Prostate gland (tissue), 2 donors: ENCODE measurements at regions not wholly inside any gene's neighbourhood (a gene's known extent, or its start where the extent isn't known, plus 50 kb on each side); places are given as distances from the start of the nearest gene placed in this dataset.

Experiments
- DNase-seq: peaks from one replicate; pipeline ENCODE4 v3.0.0-alpha.2; 2019; ENCODE audit warnings: low spot score
- H3K27ac ChIP-seq, 2 donors: fragments of 200-600 bp; sonication (generic); 2 replicates each; pipeline ENCODE4 v1.5.1; 2017 to 2019
- H3K27me3 ChIP-seq: fragments of 200-600 bp; sonication (generic); replicated peaks from 2 replicates; pipeline ENCODE4 v1.5.1; 2019; ENCODE audit not compliant: insufficient read depth
- H3K36me3 ChIP-seq, 2 donors: fragments of 200-600 bp; sonication (generic); 1 replicate in 1 of 2; 2 replicates in 1 of 2; pipeline versions ENCODE4 v1.5.1 to v1.8.1; 2017 to 2019
- H3K4me1 ChIP-seq: fragments of 200-600 bp; sonication (generic); replicated peaks from 2 replicates; pipeline ENCODE4 v1.5.1; 2019
- H3K4me3 ChIP-seq, 2 donors: fragments of 200-600 bp; sonication (generic); 2 replicates each; pipeline ENCODE4 v1.5.1; 2017 to 2019
- H3K9me3 ChIP-seq: fragments of 200-600 bp; sonication (generic); 2 replicates; pipeline ENCODE4 v1.5.1; 2017
- CTCF ChIP-seq, 4 experiments: fragments of 200-600 bp in 2 of 4; fragments of 450-650 bp in 2 of 4; sonication (generic) in 2 of 4; IDR thresholded peaks; 1 replicate in 3 of 4; 2 replicates in 1 of 4; pipeline ENCODE4 v1.5.1; 2016 to 2019; ENCODE audit warnings: antibody characterized with exemption in 4 of 4, mild to moderate bottlenecking in 2 of 4, moderate library complexity in 2 of 4
- POLR2A ChIP-seq: fragments of 450-650 bp; IDR thresholded peaks from one replicate; pipeline ENCODE4 v1.6.1; 2016; ENCODE audit warnings: antibody characterized with exemption, mild to moderate bottlenecking
- POLR2AphosphoS5 ChIP-seq: sonication (generic); formaldehyde crosslinking; IDR thresholded peaks from one replicate; pipeline ENCODE4 v1.6.1; 2017; ENCODE audit warnings: antibody characterized with exemption
- WGBS: methylation state at CpG from one replicate; pipeline ENCODE4 v1.1.5; 2018; 5-methylcytosine and 5-hydroxymethylcytosine counted together
- intact Hi-C: fragments of 100-400 bp; cut with DNase I; formaldehyde crosslinking; loops from one replicate; pipeline ENCODE4 v1.14.2; 2022

DNA sequence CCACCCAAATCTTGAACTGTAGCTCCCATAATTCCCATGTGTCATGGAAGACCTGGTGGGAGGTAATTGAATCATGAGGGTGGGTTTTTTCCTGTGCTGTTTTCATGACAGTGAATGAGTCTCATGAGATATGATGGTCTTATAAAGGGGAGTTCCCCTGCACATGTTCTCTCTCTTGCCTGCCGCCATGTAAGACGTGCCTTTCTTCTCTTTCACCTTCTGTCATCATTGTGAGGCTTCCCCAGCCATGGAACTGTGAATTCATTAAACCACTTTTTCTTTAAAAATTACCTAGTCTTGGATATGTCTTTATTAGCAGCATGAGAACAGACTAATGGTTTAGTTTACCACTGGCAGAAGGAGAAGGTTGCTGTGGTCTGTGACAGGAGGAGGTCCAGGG is 111.5 kb upstream of the RAB18 start:
- H3K27ac ChIP-seq, result no peak overlapping the region
- no peaks in the 10 kb centered on the region for H3K27me3 ChIP-seq
- no peaks in the 10 kb centered on the region for H3K36me3 ChIP-seq
- H3K4me3 ChIP-seq, result no peak overlapping the region
- TF ChIP-seq POLR2A (no peak), CTCF (IDR thresholded peaks at IDR 0.05) (no peak), POLR2AphosphoS5 (no peak)
- H3K4me1 ChIP-seq, result no peaks in the 10 kb centered on the region
- intact Hi-C loops, result no loop called here
- 91% methylated on average over 2 of the region's 2 CpGs for WGBS
- no peak for DNase-seq
- H3K9me3 ChIP-seq, result no peaks in the 10 kb centered on the region

DNA sequence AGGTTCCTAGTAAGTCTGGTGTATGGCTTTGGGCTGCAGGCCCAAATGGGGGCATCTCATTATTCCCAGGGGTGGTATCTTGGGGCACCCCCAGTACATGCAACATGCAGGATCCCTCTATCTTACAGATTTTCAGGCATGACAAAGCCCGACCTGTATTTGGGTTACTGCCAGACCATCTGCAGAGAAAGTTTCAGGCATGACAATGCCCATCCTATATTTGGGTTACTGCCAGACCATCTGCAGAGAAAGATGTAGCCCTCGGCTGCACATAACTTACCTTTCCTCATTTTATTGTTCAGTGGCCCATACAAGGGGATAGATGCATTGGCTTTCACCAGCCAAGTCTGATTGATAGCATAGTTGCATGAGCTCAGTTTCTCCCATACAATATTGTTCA is 112.2 kb upstream of the RAB18 start:
- H3K27me3 ChIP-seq, result no peaks in the 10 kb centered on the region
- H3K36me3 ChIP-seq, result no peaks in the 10 kb centered on the region
- intact Hi-C loops, result no loop called here
- no peak for TF ChIP-seq POLR2AphosphoS5
- H3K9me3 ChIP-seq, result no peaks in the 10 kb centered on the region
- no peak for DNase-seq
- H3K27ac ChIP-seq, result no peak overlapping the region
- H3K4me3 ChIP-seq, result no peak overlapping the region
- H3K4me1 ChIP-seq, result no peaks in the 10 kb centered on the region
- WGBS, result 40% methylated on average over 2 of the region's 2 CpGs

- no peak overlapping the region for H3K27ac ChIP-seq
- H3K4me3 ChIP-seq, result no peak overlapping the region
- 77% methylated on average over 1 of the region's 1 CpG for WGBS
- TF ChIP-seq POLR2AphosphoS5 (no peak), POLR2A (no peak), CTCF (IDR thresholded peaks at IDR 0.05) (no peak)
- H3K27me3 ChIP-seq, result no peaks in the 10 kb centered on the region
- no peak for DNase-seq
- intact Hi-C loops, result no loop called here
- H3K4me1 ChIP-seq, result no peaks in the 10 kb centered on the region
- no peaks in the 10 kb centered on the region for H3K9me3 ChIP-seq
- no peaks in the 10 kb centered on the region for H3K36me3 ChIP-seq
Measured at GRCh38 chr10:27391325-27391724, 112.8 kb upstream of the RAB18 start.

GRCh38 chr10:27390681-27391080 is 113.4 kb upstream of the RAB18 start:
- H3K4me1 ChIP-seq, result no peaks in the 10 kb centered on the region
- H3K27ac ChIP-seq, result no peak overlapping the region
- no peaks in the 10 kb centered on the region for H3K27me3 ChIP-seq
- no peak for DNase-seq
- no peaks in the 10 kb centered on the region for H3K9me3 ChIP-seq
- no peak overlapping the region for H3K4me3 ChIP-seq
- intact Hi-C loops, result no loop called here
- TF ChIP-seq POLR2A (no peak), CTCF (IDR thresholded peaks at IDR 0.05) (no peak), POLR2AphosphoS5 (no peak)
- H3K36me3 ChIP-seq, result no peaks in the 10 kb centered on the region
- 23% methylated on average over 1 of the region's 1 CpG for WGBS

DNA sequence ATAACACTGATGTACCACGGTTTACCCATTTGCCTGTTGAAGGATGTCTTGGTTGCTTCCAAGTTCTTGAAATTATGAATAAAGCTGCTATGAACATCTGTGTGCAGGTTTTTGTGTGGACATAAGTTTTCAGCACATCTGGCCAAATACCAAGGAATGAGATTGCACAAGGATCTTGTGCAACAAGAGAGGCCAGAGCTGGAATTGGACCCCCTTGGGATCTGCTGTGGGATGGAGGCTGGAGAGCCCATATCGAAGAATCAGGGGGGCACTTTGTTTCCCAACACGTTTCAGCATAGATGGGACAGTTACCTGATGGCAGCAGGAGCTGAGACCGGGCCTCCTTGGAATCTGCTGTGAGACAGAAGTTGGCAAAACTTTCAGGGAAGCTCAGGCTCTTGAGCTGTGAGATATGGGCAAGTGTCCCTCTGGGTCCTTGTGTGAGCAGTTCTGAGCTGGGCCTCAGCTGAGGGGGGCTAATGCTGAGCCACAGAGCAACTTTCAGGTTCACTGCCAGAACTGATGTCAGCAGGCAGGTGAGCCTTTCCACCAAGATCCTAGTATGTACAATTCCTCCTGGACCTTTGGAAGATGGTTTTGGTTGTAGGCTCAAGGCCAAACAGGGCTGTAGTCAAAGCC is 115.2 kb upstream of the RAB18 start:
- WGBS, result 79% methylated on average over 4 of the region's 4 CpGs
- intact Hi-C loops, result no loop called here
- Histone ChIP-seq H3K4me3 (no peak overlapping the region), H3K36me3 (no peaks in the 10 kb centered on the region), H3K4me1 (no peaks in the 10 kb centered on the region), H3K27me3 (no peaks in the 10 kb centered on the region), H3K9me3 (no peaks in the 10 kb centered on the region), H3K27ac (no peak overlapping the region)
- TF ChIP-seq POLR2A, result no peak
- no peak for TF ChIP-seq CTCF (IDR thresholded peaks at IDR 0.05)
- no peak for TF ChIP-seq POLR2AphosphoS5
- DNase-seq, result no peak
